ENCODE measurements at regions not wholly inside any gene's neighbourhood (a gene's known extent, or its start where the extent isn't known, plus 50 kb on each side); places are given as distances from the start of the nearest gene placed in this dataset.

- Histone ChIP-seq H3K36me3 (ENCODE audit: control insufficient read depth, insufficient read depth, low read length) (no peaks in the 10 kb centered on the region), H3K4me1 (ENCODE audit: control insufficient read depth, insufficient read depth, low read length) (peaks cover 3% of the 10 kb centered on the region), H3K27me3 (ENCODE audit: control insufficient read depth, insufficient read depth, low read length, poor library complexity, severe bottlenecking) (no peaks in the 10 kb centered on the region), H3K27ac (ENCODE audit: low read depth, low read length) (no peak overlapping the region), H3K4me3 (ENCODE audit: low read length) (no peak overlapping the region), H3K9me3 (ENCODE audit: control insufficient read depth, low read length) (peaks cover 25% of the 10 kb centered on the region), H3K9ac (ENCODE audit: extremely low read depth, low read length, poor library complexity, severe bottlenecking) (no peak overlapping the region)
- H3K4me3 Mint-ChIP-seq, result no peak overlapping the region
- DNase-seq, result peak; percentile 52
- no peaks in the 10 kb centered on the region for H3K27me3 Mint-ChIP-seq (ENCODE audit: insufficient read depth)
- H3K36me3 Mint-ChIP-seq (ENCODE audit: low read depth), result no peaks in the 10 kb centered on the region
- no peaks in the 10 kb centered on the region for H3K4me1 Mint-ChIP-seq
- 90% methylated on average over 2 of the region's 2 CpGs; no CpG with 5 or more reads in 1 of the 2 experiments for WGBS, 2 experiments (ENCODE audit: insufficient coverage in 1 of 2, insufficient read length in 1 of 2)
- H3K27ac Mint-ChIP-seq, result no peak overlapping the region
- peaks cover 27% of the 10 kb centered on the region for H3K9me3 Mint-ChIP-seq
- no peak for TF ChIP-seq CTCF (conservative IDR thresholded peaks at IDR 0.05)
Measured at GRCh38 chr7:42527004-42527403, 290.0 kb upstream of the GLI3 start.

- Histone ChIP-seq H3K9me3 (ENCODE audit: control insufficient read depth, low read length) (peaks cover 11% of the 10 kb centered on the region), H3K4me1 (ENCODE audit: control insufficient read depth, insufficient read depth, low read length) (peaks cover 1% of the 10 kb centered on the region), H3K4me3 (ENCODE audit: low read length) (no peak overlapping the region), H3K27ac (ENCODE audit: low read depth, low read length) (no peak overlapping the region), H3K36me3 (ENCODE audit: control insufficient read depth, insufficient read depth, low read length) (no peaks in the 10 kb centered on the region), H3K27me3 (ENCODE audit: control insufficient read depth, insufficient read depth, low read length, poor library complexity, severe bottlenecking) (peaks cover 4% of the 10 kb centered on the region), H3K9ac (ENCODE audit: extremely low read depth, low read length, poor library complexity, severe bottlenecking) (no peak overlapping the region)
- no peaks in the 10 kb centered on the region for H3K27me3 Mint-ChIP-seq (ENCODE audit: insufficient read depth)
- H3K27ac Mint-ChIP-seq, result no peak overlapping the region
- no peaks in the 10 kb centered on the region for H3K36me3 Mint-ChIP-seq (ENCODE audit: low read depth)
- no peak overlapping the region for H3K4me3 Mint-ChIP-seq
- TF ChIP-seq CTCF (conservative IDR thresholded peaks at IDR 0.05), result peak; percentile 16
- peak; percentile 52 for DNase-seq
- 87 to 90% methylated on average over 16 to 19 of the region's 19 CpGs for WGBS, 2 experiments (ENCODE audit: insufficient coverage in 1 of 2, insufficient read length in 1 of 2)
- H3K4me1 Mint-ChIP-seq, result no peaks in the 10 kb centered on the region
- peaks cover 7% of the 10 kb centered on the region for H3K9me3 Mint-ChIP-seq
Measured at GRCh38 chr7:42522227-42522991, 285.4 kb upstream of the GLI3 start.

- WGBS, 2 experiments (ENCODE audit: insufficient coverage in 1 of 2, insufficient read length in 1 of 2), result 90 to 96% methylated on average over 2 of the region's 2 CpGs
- no peak for DNase-seq
- no peaks in the 10 kb centered on the region for H3K4me1 Mint-ChIP-seq
Measured at GRCh38 chr7:42511027-42511426, 274.0 kb upstream of the GLI3 start.

More at GRCh38 chr7:42511027-42511426, 274.0 kb upstream of the GLI3 start:
- Histone ChIP-seq H3K4me1 (ENCODE audit: control insufficient read depth, insufficient read depth, low read length) (no peaks in the 10 kb centered on the region), H3K9ac (ENCODE audit: extremely low read depth, low read length, poor library complexity, severe bottlenecking) (no peak overlapping the region), H3K9me3 (ENCODE audit: control insufficient read depth, low read length) (no peaks in the 10 kb centered on the region), H3K36me3 (ENCODE audit: control insufficient read depth, insufficient read depth, low read length) (no peaks in the 10 kb centered on the region), H3K27me3 (ENCODE audit: control insufficient read depth, insufficient read depth, low read length, poor library complexity, severe bottlenecking) (peaks cover 6% of the 10 kb centered on the region), H3K27ac (ENCODE audit: low read depth, low read length) (no peak overlapping the region), H3K4me3 (ENCODE audit: low read length) (no peak overlapping the region)
- no peak overlapping the region for H3K27ac Mint-ChIP-seq
- no peaks in the 10 kb centered on the region for H3K36me3 Mint-ChIP-seq (ENCODE audit: low read depth)
- H3K27me3 Mint-ChIP-seq (ENCODE audit: insufficient read depth), result no peaks in the 10 kb centered on the region
- TF ChIP-seq CTCF (conservative IDR thresholded peaks at IDR 0.05), result no peak
- H3K4me3 Mint-ChIP-seq, result no peak overlapping the region
- H3K9me3 Mint-ChIP-seq, result no peaks in the 10 kb centered on the region

All from endodermal cell (in vitro differentiated cells).